GM19438 (cell line): ENCODE measurements at regions not wholly inside any gene's neighbourhood (a gene's known extent, or its start where the extent isn't known, plus 50 kb on each side); places are given as distances from the start of the nearest gene placed in this dataset.
"Not testable (repeated sequence)": the region's sequence is repeated elsewhere in the genome, so short reads cannot be mapped to it uniquely, and the experiment has no call there.

Experiments used
- ATAC-seq: cut with Tn5 transposase; IDR thresholded peaks from one replicate; pipeline ENCODE4 v1.9.1; 2021; ENCODE audit warnings: low read depth; ENCODE audit not compliant: unreplicated experiment

- ATAC-seq, result no peak
Observed at GRCh38 chr4:60891947-60892346, 308.2 kb upstream of the ADGRL3 start.

- ATAC-seq, result no peak
Observed at GRCh38 chr4:60897415-60897814, 302.7 kb upstream of the ADGRL3 start.

GRCh38 chr4:60905162-60905561 lies 295.0 kb upstream of the ADGRL3 start:
- no peak for ATAC-seq

- ATAC-seq, result no peak
Observed at GRCh38 chr4:60911127-60911526, 289.0 kb upstream of the ADGRL3 start.

- ATAC-seq, result no peak
Observed at GRCh38 chr4:60913002-60913401, 287.1 kb upstream of the ADGRL3 start.

GRCh38 chr4:60913671-60914070 lies 286.5 kb upstream of the ADGRL3 start:
- no peak for ATAC-seq

GRCh38 chr4:60921735-60922134 lies 278.4 kb upstream of the ADGRL3 start:
- ATAC-seq, result not testable (repeated sequence)

- ATAC-seq, result no peak
Observed at GRCh38 chr4:60923075-60923474, 277.1 kb upstream of the ADGRL3 start.

GRCh38 chr4:60926624-60927023 lies 273.5 kb upstream of the ADGRL3 start:
- ATAC-seq, result no peak

GRCh38 chr4:60930866-60931265 lies 269.3 kb upstream of the ADGRL3 start:
- ATAC-seq, result no peak

GRCh38 chr4:60934566-60935295 lies 265.4 kb upstream of the ADGRL3 start:
- no peak for ATAC-seq

GRCh38 chr4:60938181-60938580 lies 261.9 kb upstream of the ADGRL3 start:
- ATAC-seq, result no peak

- ATAC-seq, result no peak
Observed at GRCh38 chr4:60938621-60939020, 261.5 kb upstream of the ADGRL3 start.

- ATAC-seq, result no peak
Observed at GRCh38 chr4:60944060-60944459, 256.1 kb upstream of the ADGRL3 start.

- no peak for ATAC-seq
Observed at GRCh38 chr4:60945641-60946040, 254.5 kb upstream of the ADGRL3 start.

- no peak for ATAC-seq
Observed at GRCh38 chr4:60948008-60948407, 252.1 kb upstream of the ADGRL3 start.

- ATAC-seq, result no peak
Observed at GRCh38 chr4:60952921-60953320, 247.2 kb upstream of the ADGRL3 start.

GRCh38 chr4:60953826-60954225 lies 246.3 kb upstream of the ADGRL3 start:
- ATAC-seq, result no peak

GRCh38 chr4:60962286-60962685 lies 237.8 kb upstream of the ADGRL3 start:
- no peak for ATAC-seq

GRCh38 chr4:60981534-60981933 lies 218.6 kb upstream of the ADGRL3 start:
- no peak for ATAC-seq

GRCh38 chr4:60989141-60989540 lies 211.0 kb upstream of the ADGRL3 start:
- ATAC-seq, result no peak

GRCh38 chr4:60992037-60992436 lies 208.1 kb upstream of the ADGRL3 start:
- no peak for ATAC-seq

- no peak for ATAC-seq
Observed at GRCh38 chr4:61003301-61003700, 196.8 kb upstream of the ADGRL3 start.
